Keratinocyte (primary cell): ENCODE measurements at regions not wholly inside any gene's neighbourhood (a gene's known extent, or its start where the extent isn't known, plus 50 kb on each side); places are given as distances from the start of the nearest gene placed in this dataset.
"Not testable (repeated sequence)": the region's sequence is repeated elsewhere in the genome, so short reads cannot be mapped to it uniquely, and the experiment has no call there.

ENCODE experiments used
- DNase-seq: peaks from one replicate; pipeline ENCODE4 v3.0.0-alpha.2; 2011; ENCODE audit warnings: low read depth, missing footprints, low spot score
- FAIRE-seq: peaks from 2 replicates; lab custom pipeline; 2011; peaks lifted over from hg19 to GRCh38; lab: Jason Lieb, UNC
- H2AFZ ChIP-seq: 2 replicates; pipeline ENCODE4 v1.6.0; 2012; ENCODE audit warnings: low read length, control low read depth, inconsistent platforms; ENCODE audit not compliant: control insufficient read depth
- H3K27ac ChIP-seq: 2 replicates; pipeline ENCODE4 v1.5.1; 2011; ENCODE audit warnings: low read length; ENCODE audit not compliant: control insufficient read depth, insufficient read depth
- H3K27me3 ChIP-seq: 3 replicates; pipeline ENCODE4 v1.6.0; 2011; ENCODE audit warnings: low read length; ENCODE audit not compliant: control insufficient read depth, insufficient read depth; ENCODE audit errors: extremely low read depth
- H3K36me3 ChIP-seq, 2 experiments: 2 replicates in 1 of 2; 3 replicates in 1 of 2; pipeline ENCODE4 v1.5.1; 2011; ENCODE audit warnings: low read length in 2 of 2, mild to moderate bottlenecking in 1 of 2; ENCODE audit not compliant: control insufficient read depth in 2 of 2, insufficient read depth in 2 of 2; ENCODE audit errors: extremely low read depth in 1 of 2
- H3K4me1 ChIP-seq: 3 replicates; pipeline ENCODE4 v1.5.1; 2011; ENCODE audit warnings: low read length; ENCODE audit not compliant: control insufficient read depth, insufficient read depth; ENCODE audit errors: extremely low read depth
- H3K4me2 ChIP-seq: 3 replicates; pipeline ENCODE4 v1.6.0; 2011; ENCODE audit warnings: low read depth, low read length; ENCODE audit not compliant: control insufficient read depth, insufficient read depth; ENCODE audit errors: extremely low read depth
- H3K4me3 ChIP-seq, 3 experiments: fragments of 200-600 bp in 1 of 3; sonication (generic) in 1 of 3; 2 replicates in 2 of 3; 3 replicates in 1 of 3; pipeline ENCODE4 v1.5.1; 2011 to 2016; ENCODE audit warnings: low read length in 3 of 3, mild to moderate bottlenecking in 3 of 3, control low read depth in 2 of 3, inconsistent platforms in 1 of 3, low read depth in 1 of 3, mixed read lengths in 1 of 3, mixed run types in 1 of 3, moderate library complexity in 1 of 3; ENCODE audit not compliant: control insufficient read depth in 2 of 3, insufficient read depth in 2 of 3; ENCODE audit errors: extremely low read depth in 1 of 3
- H3K79me2 ChIP-seq: 2 replicates; pipeline ENCODE4 v1.6.0; 2012; ENCODE audit warnings: low read length; ENCODE audit not compliant: control insufficient read depth, insufficient read depth
- H3K9ac ChIP-seq: 3 replicates; pipeline ENCODE4 v1.6.0; 2011; ENCODE audit warnings: low read length; ENCODE audit not compliant: control insufficient read depth, insufficient read depth; ENCODE audit errors: extremely low read depth
- H3K9me1 ChIP-seq: 3 replicates; pipeline ENCODE4 v1.6.0; 2011; ENCODE audit warnings: low read length; ENCODE audit not compliant: control insufficient read depth, insufficient read depth; ENCODE audit errors: extremely low read depth
- H3K9me3 ChIP-seq: 2 replicates; pipeline ENCODE4 v1.5.1; 2012; ENCODE audit warnings: low read depth, low read length; ENCODE audit not compliant: control insufficient read depth
- H4K20me1 ChIP-seq: 3 replicates; pipeline ENCODE4 v1.6.0; 2011; ENCODE audit warnings: low read length; ENCODE audit not compliant: control insufficient read depth, insufficient read depth; ENCODE audit errors: extremely low read depth
- dilution Hi-C: fragments of 300-500 bp; cut with MboI; formaldehyde crosslinking; loops from one replicate; pipeline ENCODE4 v1.7.0; 2020; ENCODE audit warnings: low sequenced_read_pairs; ENCODE audit not compliant: extremely low pct_ligation_motif_present

DNA sequence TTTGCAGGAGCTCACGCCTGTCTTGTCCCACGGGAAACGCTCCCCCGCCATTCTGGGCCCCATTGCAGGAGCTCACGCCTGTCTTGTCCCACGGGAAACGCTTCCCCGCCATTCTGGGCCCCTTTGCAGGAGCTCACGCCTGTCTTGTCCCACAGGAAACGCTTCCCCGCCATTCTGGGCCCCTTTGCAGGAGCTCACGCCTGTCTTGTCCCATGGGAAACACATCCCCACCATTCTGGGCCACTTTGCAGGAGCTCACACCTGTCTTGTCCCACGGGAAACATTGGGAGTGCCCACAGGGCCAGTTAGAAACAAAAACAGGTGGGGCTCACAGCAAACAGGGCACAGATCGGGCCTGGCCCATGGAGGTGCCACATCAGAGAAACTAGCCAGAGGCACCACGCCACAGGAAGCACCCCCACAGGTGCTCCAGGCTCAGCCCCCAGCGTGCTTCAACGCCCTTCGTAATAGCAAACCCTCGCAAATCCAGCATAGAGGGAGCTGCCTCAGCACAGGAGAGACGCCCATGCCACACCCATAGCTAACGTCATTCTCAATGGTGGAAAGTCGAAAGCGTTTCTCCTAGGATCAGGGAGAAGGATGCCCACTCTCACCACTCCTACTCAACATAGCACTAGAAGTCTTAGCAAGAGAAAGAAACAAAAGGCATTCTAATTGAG, 218.2 kb upstream of the FRG1 start:
- H3K9ac ChIP-seq, H4K20me1 ChIP-seq, H3K4me2 ChIP-seq, H3K36me3 ChIP-seq, H3K27ac ChIP-seq, H3K9me3 ChIP-seq, FAIRE-seq, H2AFZ ChIP-seq, DNase-seq, dilution Hi-C loops, H3K79me2 ChIP-seq, H3K4me1 ChIP-seq, H3K9me1 ChIP-seq, H3K27me3 ChIP-seq: not testable (repeated sequence)
- peak overlapping the region in 1 of 3 experiments; percentile 1 for H3K4me3 ChIP-seq

DNA sequence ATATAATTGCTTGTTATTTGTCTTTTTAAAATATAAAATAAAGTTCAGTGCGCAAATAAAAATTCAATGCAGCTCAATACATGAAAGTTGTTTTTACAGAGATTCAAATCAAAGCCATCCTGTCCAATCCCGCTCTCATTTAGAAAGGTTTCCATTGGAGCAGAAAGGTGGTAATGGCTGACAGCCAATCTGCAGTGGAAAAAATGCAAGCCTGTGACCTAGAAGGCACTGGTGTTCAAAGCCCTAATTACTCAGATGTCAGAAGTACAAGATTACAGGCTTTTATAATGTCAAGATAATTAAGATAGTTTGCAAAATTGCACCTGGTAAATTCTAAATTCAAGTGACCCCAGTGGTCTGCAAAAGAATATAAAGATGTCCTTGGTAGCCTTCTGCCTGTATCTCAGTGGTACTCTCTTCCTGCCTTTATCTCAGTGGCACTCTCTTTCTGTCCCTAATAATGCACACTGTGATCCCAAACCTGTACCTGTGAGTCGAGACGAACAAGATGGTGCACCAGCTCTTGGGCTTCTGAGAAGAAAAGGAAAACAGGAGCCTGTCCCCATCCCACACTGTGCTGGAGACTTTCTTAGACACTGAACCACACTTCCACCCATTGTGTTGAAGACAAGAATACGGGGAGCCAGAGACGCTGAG, 212.6 kb upstream of the FRG1 start:
- H3K4me1 ChIP-seq, H3K9ac ChIP-seq, DNase-seq, dilution Hi-C loops, H3K79me2 ChIP-seq, FAIRE-seq, H3K27me3 ChIP-seq, H3K27ac ChIP-seq, H2AFZ ChIP-seq, H3K4me3 ChIP-seq, H4K20me1 ChIP-seq, H3K9me1 ChIP-seq, H3K36me3 ChIP-seq, H3K9me3 ChIP-seq, H3K4me2 ChIP-seq: not testable (repeated sequence)

DNA sequence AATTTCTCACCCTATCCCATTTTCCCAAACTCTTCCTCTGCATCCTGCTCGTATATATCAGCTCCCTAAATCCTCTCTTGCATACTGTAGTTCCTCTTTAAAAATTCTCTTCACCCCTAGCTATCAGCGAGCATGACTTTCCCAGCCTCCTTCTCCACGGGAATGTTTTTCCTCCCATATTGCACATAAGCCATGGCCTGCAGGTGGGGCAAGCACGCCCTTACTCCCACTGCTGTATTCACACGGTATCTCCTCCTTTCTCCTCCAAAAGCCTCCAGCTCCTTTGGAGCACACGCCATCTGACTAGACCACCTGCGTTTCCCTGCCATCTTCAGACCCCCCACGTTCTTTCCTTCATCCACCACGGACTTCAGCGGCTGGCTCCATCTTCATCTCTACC, 208.7 kb upstream of the FRG1 start:
- H3K27ac ChIP-seq, H3K9ac ChIP-seq, FAIRE-seq, H3K4me2 ChIP-seq, H3K27me3 ChIP-seq, H3K9me3 ChIP-seq, H3K36me3 ChIP-seq, H3K79me2 ChIP-seq, H3K4me1 ChIP-seq, H2AFZ ChIP-seq, DNase-seq, H3K9me1 ChIP-seq, H4K20me1 ChIP-seq, H3K4me3 ChIP-seq, dilution Hi-C loops: not testable (repeated sequence)

DNA sequence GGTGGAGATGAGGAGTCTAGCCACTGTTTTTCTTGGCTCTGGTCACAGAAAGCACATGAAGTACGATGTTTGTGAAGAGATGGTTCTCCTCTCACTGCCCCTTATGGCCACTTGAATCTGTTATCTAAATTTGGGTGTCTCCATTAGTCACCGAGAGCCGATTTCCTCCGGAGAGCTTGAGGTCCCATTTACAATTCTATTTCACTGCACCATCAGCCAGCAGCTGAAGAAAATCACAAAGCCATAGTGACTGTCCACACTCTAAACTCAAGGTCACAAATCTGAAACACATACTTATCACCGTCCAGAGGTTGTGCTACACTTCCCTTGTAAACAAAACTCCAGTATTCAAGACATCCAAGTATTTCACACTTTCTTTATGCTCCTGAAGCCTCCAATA, 207.2 kb upstream of the FRG1 start:
- H3K79me2 ChIP-seq, H3K27ac ChIP-seq, H3K4me3 ChIP-seq, H3K27me3 ChIP-seq, H3K36me3 ChIP-seq, FAIRE-seq, H3K4me1 ChIP-seq, H3K9ac ChIP-seq, H3K9me3 ChIP-seq, dilution Hi-C loops, DNase-seq, H2AFZ ChIP-seq, H3K9me1 ChIP-seq, H3K4me2 ChIP-seq, H4K20me1 ChIP-seq: not testable (repeated sequence)

GRCh38 chr4:189734648-189735267, 205.9 kb upstream of the FRG1 start:
- H3K4me1 ChIP-seq, dilution Hi-C loops, H3K9me3 ChIP-seq, H3K36me3 ChIP-seq, H2AFZ ChIP-seq, H3K4me3 ChIP-seq, H3K27me3 ChIP-seq, H3K4me2 ChIP-seq, H3K9ac ChIP-seq, H3K79me2 ChIP-seq, FAIRE-seq, H3K9me1 ChIP-seq, DNase-seq, H4K20me1 ChIP-seq, H3K27ac ChIP-seq: not testable (repeated sequence)
